ENCODE measurements at regions not wholly inside any gene's neighbourhood (a gene's known extent, or its start where the extent isn't known, plus 50 kb on each side); places are given as distances from the start of the nearest gene placed in this dataset.

DNA sequence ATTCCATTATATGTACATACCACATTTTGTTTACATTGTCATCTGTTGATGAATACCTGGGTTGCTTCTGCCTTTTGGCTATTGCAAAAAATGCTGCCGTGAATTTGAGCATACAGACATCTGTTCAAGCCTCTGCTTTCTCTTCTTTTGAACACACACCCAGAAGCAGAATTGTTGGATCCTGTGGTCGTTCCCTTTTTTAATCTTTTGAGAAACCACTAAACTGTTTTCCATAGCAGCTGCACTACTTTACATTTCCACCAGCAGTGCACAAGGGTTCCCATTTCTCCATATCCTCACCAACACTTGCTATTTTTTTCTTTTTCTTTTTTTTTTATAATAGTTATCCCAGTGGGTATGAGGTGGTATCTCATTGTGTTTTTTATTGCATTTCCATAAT is 123.5 kb downstream of the TEX29 start:
- H3K36me3 ChIP-seq: no peaks in the 10 kb centered on the region
- TF ChIP-seq POLR2A (IDR thresholded peaks at IDR 0.05): no peak
- TF ChIP-seq, protein P1, sequence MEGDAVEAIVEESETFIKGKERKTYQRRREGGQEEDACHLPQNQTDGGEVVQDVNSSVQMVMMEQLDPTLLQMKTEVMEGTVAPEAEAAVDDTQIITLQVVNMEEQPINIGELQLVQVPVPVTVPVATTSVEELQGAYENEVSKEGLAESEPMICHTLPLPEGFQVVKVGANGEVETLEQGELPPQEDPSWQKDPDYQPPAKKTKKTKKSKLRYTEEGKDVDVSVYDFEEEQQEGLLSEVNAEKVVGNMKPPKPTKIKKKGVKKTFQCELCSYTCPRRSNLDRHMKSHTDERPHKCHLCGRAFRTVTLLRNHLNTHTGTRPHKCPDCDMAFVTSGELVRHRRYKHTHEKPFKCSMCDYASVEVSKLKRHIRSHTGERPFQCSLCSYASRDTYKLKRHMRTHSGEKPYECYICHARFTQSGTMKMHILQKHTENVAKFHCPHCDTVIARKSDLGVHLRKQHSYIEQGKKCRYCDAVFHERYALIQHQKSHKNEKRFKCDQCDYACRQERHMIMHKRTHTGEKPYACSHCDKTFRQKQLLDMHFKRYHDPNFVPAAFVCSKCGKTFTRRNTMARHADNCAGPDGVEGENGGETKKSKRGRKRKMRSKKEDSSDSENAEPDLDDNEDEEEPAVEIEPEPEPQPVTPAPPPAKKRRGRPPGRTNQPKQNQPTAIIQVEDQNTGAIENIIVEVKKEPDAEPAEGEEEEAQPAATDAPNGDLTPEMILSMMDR (IDR thresholded peaks at IDR 0.05 in 4 of 5, conservative IDR thresholded peaks at IDR 0.05 in 1 of 5): no peak

DNA sequence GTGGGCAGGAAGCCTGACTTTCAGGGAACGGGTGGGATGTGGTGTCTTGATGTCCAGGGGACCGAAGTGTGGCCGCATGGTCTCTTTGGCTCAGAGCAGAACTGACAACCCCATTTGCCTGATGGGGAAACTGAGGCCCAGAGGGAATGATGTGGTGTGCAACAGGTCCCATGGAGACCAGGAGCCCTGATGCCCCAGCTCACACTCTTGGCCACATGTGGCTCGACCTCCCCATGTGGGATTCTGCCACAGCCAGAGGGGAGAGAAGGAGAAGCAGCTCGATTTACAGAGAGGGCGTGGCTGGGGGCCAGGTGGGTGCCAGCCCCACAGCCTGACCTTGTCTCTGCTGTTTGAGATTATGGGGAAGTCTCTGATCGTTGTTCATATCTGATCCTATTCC is 128.1 kb downstream of the TEX29 start:
- Histone ChIP-seq H3K9me3 (peaks cover 0 to 3% (median 0%) of the 10 kb centered on the region in 3 donors), H3K4me3 (no peak overlapping the region), H3K4me1 (no peaks in the 10 kb centered on the region), H3K27me3 (peaks cover 0 to 5% (median 4%) of the 10 kb centered on the region in 3 donors), H3K36me3 (no peaks in the 10 kb centered on the region), H3K27ac (no peak overlapping the region)
- ATAC-seq (no peak), DNase-seq (no peak)
- TF ChIP-seq, protein P1 (IDR thresholded peaks at IDR 0.05 in 4 of 5, conservative IDR thresholded peaks at IDR 0.05 in 1 of 5): no peak
- TF ChIP-seq POLR2A (IDR thresholded peaks at IDR 0.05): no peak
- in situ Hi-C loops (cut with MboI; ENCODE audit: low sequenced_read_pairs in 4 of 4) (no loop called here), intact Hi-C loops (cut with DNase I; ENCODE audit: low total_unique reads) (no loop called here)

More for the DNA sequence above, 123.5 kb downstream of the TEX29 start:
- H3K9me3 ChIP-seq: peaks cover 0 to 3% (median 0%) of the 10 kb centered on the region in 3 donors
- in situ Hi-C loops (cut with MboI; ENCODE audit: low sequenced_read_pairs in 4 of 4): no loop called here
- no peak for DNase-seq
- peaks cover 0 to 4% (median under 1%) of the 10 kb centered on the region in 3 donors for H3K27me3 ChIP-seq
- intact Hi-C loops (cut with DNase I; ENCODE audit: low total_unique reads): no loop called here
- no peak for ATAC-seq
- no peak overlapping the region for H3K27ac ChIP-seq
- no peak overlapping the region for H3K4me3 ChIP-seq
- no peaks in the 10 kb centered on the region for H3K4me1 ChIP-seq

DNA sequence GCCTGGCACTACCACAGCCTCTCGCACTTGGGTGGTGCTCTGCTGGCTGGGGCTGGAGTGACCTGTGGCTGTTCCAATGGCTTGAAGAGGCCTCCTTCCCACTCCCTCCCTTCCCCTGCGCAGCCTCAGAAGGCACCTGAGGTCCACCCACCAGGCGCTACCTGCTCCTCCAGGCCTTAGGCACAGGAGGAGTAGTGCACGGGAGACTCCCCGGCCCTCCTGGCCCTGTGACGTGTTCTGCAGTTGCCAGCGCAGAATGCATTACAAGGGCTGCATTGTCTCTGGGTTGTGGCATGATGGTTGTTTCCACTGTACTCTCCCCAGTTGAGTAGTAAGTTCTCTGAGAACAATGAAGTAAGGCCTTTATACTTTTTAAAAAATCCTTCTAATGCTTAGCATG is 128.6 kb downstream of the TEX29 start:
- Histone ChIP-seq H3K27me3 (peaks cover 0 to 5% (median 4%) of the 10 kb centered on the region in 3 donors), H3K4me1 (no peaks in the 10 kb centered on the region), H3K9me3 (peaks cover 0 to 3% (median 0%) of the 10 kb centered on the region in 3 donors), H3K27ac (no peak overlapping the region), H3K36me3 (no peaks in the 10 kb centered on the region), H3K4me3 (no peak overlapping the region)
- ATAC-seq: no peak
- intact Hi-C loops (cut with DNase I; ENCODE audit: low total_unique reads): no loop called here
- TF ChIP-seq, protein P1 (IDR thresholded peaks at IDR 0.05 in 4 of 5, conservative IDR thresholded peaks at IDR 0.05 in 1 of 5): no peak
- no peak for TF ChIP-seq POLR2A (IDR thresholded peaks at IDR 0.05)
- in situ Hi-C loops (cut with MboI; ENCODE audit: low sequenced_read_pairs in 4 of 4): no loop called here
- DNase-seq: no peak

DNA sequence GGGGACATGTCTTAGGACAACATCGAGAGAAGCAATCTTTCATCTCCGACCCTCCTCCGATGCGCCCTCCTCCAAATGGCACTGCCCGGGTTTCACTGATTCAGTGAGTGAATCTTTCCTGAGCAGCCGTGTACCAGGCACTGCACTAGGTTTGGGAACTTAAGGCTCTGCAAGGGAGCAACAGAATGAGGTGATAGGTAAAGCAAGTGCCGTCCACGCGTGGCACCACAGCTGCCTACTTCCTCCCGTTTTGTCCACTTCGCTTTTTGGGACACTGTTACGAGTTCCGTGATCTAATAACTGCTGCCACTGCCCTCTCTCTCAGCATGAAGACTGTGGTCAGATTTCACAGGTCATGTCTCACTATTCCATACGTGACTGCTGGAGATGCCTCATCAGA is 131.0 kb downstream of the TEX29 start:
- ATAC-seq: no peak
- Histone ChIP-seq H3K27ac (no peak overlapping the region), H3K4me1 (no peaks in the 10 kb centered on the region), H3K27me3 (peaks cover 0 to 5% (median 0%) of the 10 kb centered on the region in 3 donors), H3K9me3 (peaks cover 0 to 3% (median 0%) of the 10 kb centered on the region in 3 donors), H3K36me3 (no peaks in the 10 kb centered on the region), H3K4me3 (no peak overlapping the region)
- in situ Hi-C loops (cut with MboI; ENCODE audit: low sequenced_read_pairs in 4 of 4) (loop anchor here in 2 of 4 donors (25.0 kb wide), 2 partner anchors 986 to 1161 kb away; no protein-coding TSS in a partner anchor), intact Hi-C loops (cut with DNase I; ENCODE audit: low total_unique reads) (no loop called here)
- no peak for DNase-seq
- no peak for TF ChIP-seq POLR2A (IDR thresholded peaks at IDR 0.05)
- TF ChIP-seq, protein P1 (IDR thresholded peaks at IDR 0.05 in 4 of 5, conservative IDR thresholded peaks at IDR 0.05 in 1 of 5): no peak
